Liver (tissue), 8 donors: ENCODE measurements at regions not wholly inside any gene's neighbourhood (a gene's known extent, or its start where the extent isn't known, plus 50 kb on each side); places are given as distances from the start of the nearest gene placed in this dataset.

Source experiments
- DNase-seq: peaks from one replicate; pipeline ENCODE4 v3.0.0-alpha.2; 2017; ENCODE audit warnings: low spot score
- H3K27ac ChIP-seq, 2 donors: one replicate each; pipeline ENCODE4 v1.7.0; 2013; ENCODE audit warnings: inconsistent platforms in 2 of 2, low read length in 2 of 2, control low read depth in 1 of 2, low read depth in 1 of 2, mild to moderate bottlenecking in 1 of 2
- H3K27me3 ChIP-seq, 4 donors: one replicate each; pipeline versions ENCODE4 v1.6.1 to v1.7.0; 2013; ENCODE audit warnings: low read length in 3 of 4, inconsistent platforms in 1 of 4, mild to moderate bottlenecking in 1 of 4, moderate library complexity in 1 of 4; ENCODE audit not compliant: control insufficient read depth in 4 of 4, insufficient read depth in 4 of 4
- H3K36me3 ChIP-seq, 4 donors: one replicate each; pipeline versions ENCODE4 v1.6.1 to v1.7.0; 2013; ENCODE audit warnings: low read length in 3 of 4, mild to moderate bottlenecking in 3 of 4, low read depth in 1 of 4, moderate library complexity in 1 of 4; ENCODE audit not compliant: control insufficient read depth in 4 of 4, insufficient read depth in 3 of 4
- H3K4me1 ChIP-seq, 4 donors: one replicate each; pipeline versions ENCODE4 v1.6.1 to v1.7.0; 2013; ENCODE audit warnings: low read length in 3 of 4, mild to moderate bottlenecking in 3 of 4, moderate library complexity in 1 of 4; ENCODE audit not compliant: control insufficient read depth in 4 of 4, insufficient read depth in 4 of 4
- H3K4me3 ChIP-seq, 3 donors: one replicate each; pipeline versions ENCODE4 v1.6.1 to v1.7.0; 2013; ENCODE audit warnings: low read length in 3 of 3, control low read depth in 1 of 3, low read depth in 1 of 3, mild to moderate bottlenecking in 1 of 3
- H3K9ac ChIP-seq, 2 donors: one replicate each; pipeline ENCODE4 v1.7.0; 2013; ENCODE audit warnings: low read length in 2 of 2, mild to moderate bottlenecking in 2 of 2, moderate library complexity in 2 of 2, control low read depth in 1 of 2, low read depth in 1 of 2
- H3K9me3 ChIP-seq, 4 donors: one replicate each; pipeline versions ENCODE4 v1.6.1 to v1.7.0; 2013; ENCODE audit warnings: low read length in 3 of 4; ENCODE audit not compliant: control insufficient read depth in 4 of 4
- EGR1 ChIP-seq, 2 donors: IDR thresholded peaks; 2 replicates each; pipeline ENCODE4 v1.6.1; 2016 to 2018; ENCODE audit warnings: antibody characterized with exemption in 2 of 2, low read depth in 2 of 2
- FOXA1 ChIP-seq: IDR thresholded peaks from 2 replicates; pipeline ENCODE4 v1.6.1; 2016; ENCODE audit warnings: antibody characterized with exemption
- FOXA2 ChIP-seq: IDR thresholded peaks from 2 replicates; pipeline ENCODE4 v1.6.1; 2016; ENCODE audit warnings: antibody characterized with exemption
- GABPA ChIP-seq, 2 donors: IDR thresholded peaks in 1 of 2; conservative IDR thresholded peaks in 1 of 2; 2 replicates each; pipeline ENCODE4 v1.6.1; 2016; ENCODE audit warnings: antibody characterized with exemption in 2 of 2, mild to moderate bottlenecking in 1 of 2, moderate library complexity in 1 of 2
- HNF4A ChIP-seq, 2 donors: conservative IDR thresholded peaks; 2 replicates each; pipeline ENCODE4 v1.6.1; 2016; ENCODE audit warnings: antibody characterized with exemption in 2 of 2, mild to moderate bottlenecking in 2 of 2
- HNF4G ChIP-seq: IDR thresholded peaks from 2 replicates; pipeline ENCODE4 v1.6.1; 2016; ENCODE audit warnings: antibody characterized with exemption
- JUND ChIP-seq, 2 donors: IDR thresholded peaks; 2 replicates each; pipeline ENCODE4 v1.6.1; 2016; ENCODE audit warnings: antibody characterized with exemption in 2 of 2
- MAX ChIP-seq: IDR thresholded peaks from 2 replicates; pipeline ENCODE4 v1.6.1; 2016; ENCODE audit warnings: antibody characterized with exemption
- NR2F2 ChIP-seq: IDR thresholded peaks from 2 replicates; pipeline ENCODE4 v1.6.1; 2016; ENCODE audit warnings: antibody characterized with exemption
- RAD21 ChIP-seq, 2 donors: IDR thresholded peaks; 2 replicates each; pipeline ENCODE4 v1.6.1; 2016; ENCODE audit warnings: antibody characterized with exemption in 2 of 2, mild to moderate bottlenecking in 2 of 2
- REST ChIP-seq: IDR thresholded peaks from 2 replicates; pipeline ENCODE4 v1.6.1; 2016; ENCODE audit warnings: antibody characterized with exemption, mild to moderate bottlenecking
- RXRA ChIP-seq, 2 donors: IDR thresholded peaks; 2 replicates each; pipeline ENCODE4 v1.6.1; 2017 to 2018; ENCODE audit warnings: antibody characterized with exemption in 2 of 2, mild to moderate bottlenecking in 1 of 2
- SP1 ChIP-seq: IDR thresholded peaks from 2 replicates; pipeline ENCODE4 v1.6.1; 2018; ENCODE audit warnings: antibody characterized with exemption, mild to moderate bottlenecking
- TAF1 ChIP-seq: conservative IDR thresholded peaks from 2 replicates; pipeline ENCODE4 v1.6.1; 2016; ENCODE audit warnings: antibody characterized with exemption, mild to moderate bottlenecking
- whole genome bisulfite sequencing: extraction: QIAGEN DNeasy Blood & Tissue Kit; methylation state at CpG from one replicate; pipeline ENCODE4 v1.1.7; 2013; 5-methylcytosine and 5-hydroxymethylcytosine counted together
- TF ChIP-seq, protein P1 (sequence below): fragments of 150-350 bp; IDR thresholded peaks from 2 replicates; pipeline ENCODE4 v1.5.1; 2017; ENCODE audit warnings: improper control_type of control experiment, low read depth, low read length; ENCODE audit not compliant: missing input control
- TF ChIP-seq, protein P2 (sequence below): IDR thresholded peaks from 2 replicates; pipeline ENCODE4 v1.6.1; 2016; ENCODE audit warnings: antibody characterized with exemption
- TF ChIP-seq, protein P3 (sequence below): IDR thresholded peaks from 2 replicates; pipeline ENCODE4 v1.6.1; 2016; ENCODE audit warnings: antibody characterized with exemption
- donor health status: healthy.
- donor health status: healthy.
- donor health status: healthy.
- donor health status: healthy.
- donor health status: healthy.

DNA sequence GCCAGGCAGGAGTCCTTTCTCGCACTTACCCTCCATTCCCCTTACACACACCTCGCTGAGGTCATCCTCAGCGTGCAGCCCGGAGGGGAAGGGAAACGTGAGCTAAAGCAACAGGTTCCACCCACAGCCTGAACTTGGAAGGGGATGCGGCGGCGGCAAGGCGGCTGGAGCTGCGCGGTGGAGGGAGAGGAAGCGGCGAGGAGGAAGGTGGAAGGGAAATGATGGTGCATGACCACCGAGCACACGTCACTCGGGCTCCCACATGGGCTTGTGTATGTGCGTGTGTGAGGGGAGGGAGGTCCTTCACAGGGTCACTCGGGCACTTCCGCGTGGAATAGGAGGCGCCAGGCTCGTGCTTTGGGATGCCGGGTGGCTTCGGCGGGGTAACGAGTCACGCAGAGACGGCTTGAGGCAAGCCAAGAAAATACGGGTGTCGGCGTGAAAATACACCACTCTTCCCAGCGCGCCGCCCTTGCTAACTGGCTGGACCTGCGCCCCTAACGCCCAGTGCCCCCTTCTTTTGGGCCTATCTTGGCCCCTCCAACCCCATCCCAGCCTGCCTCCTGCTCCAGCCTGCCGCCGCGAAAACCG lies 225.5 kb upstream of the IL12A start:
- WGBS, result 3% methylated on average over 40 of the region's 40 CpGs
- Histone ChIP-seq H3K4me3 (peak overlapping the region; percentile 81 to 89 (median 85)), H3K9ac (peak overlapping the region; percentile 55 to 69), H3K4me1 (peaks cover 0 to 46% (median 27%) of the 10 kb centered on the region in 4 donors), H3K27me3 (no peaks in the 10 kb centered on the region), H3K36me3 (no peaks in the 10 kb centered on the region), H3K9me3 (no peaks in the 10 kb centered on the region), H3K27ac (peak overlapping the region; percentile 88 to 98)
- TF ChIP-seq SP1 (no peak), FOXA2 (no peak), MAX (no peak), NR2F2 (peak; percentile 61), HNF4G (no peak), EGR1 (IDR thresholded peaks at IDR 0.05; ENCODE audit: low read depth in 2 of 2) (no peak), RXRA (IDR thresholded peaks at IDR 0.05) (peak in 1 of 2 donors; percentile 29), RAD21 (IDR thresholded peaks at IDR 0.05) (no peak)
- TF ChIP-seq, protein P1, sequence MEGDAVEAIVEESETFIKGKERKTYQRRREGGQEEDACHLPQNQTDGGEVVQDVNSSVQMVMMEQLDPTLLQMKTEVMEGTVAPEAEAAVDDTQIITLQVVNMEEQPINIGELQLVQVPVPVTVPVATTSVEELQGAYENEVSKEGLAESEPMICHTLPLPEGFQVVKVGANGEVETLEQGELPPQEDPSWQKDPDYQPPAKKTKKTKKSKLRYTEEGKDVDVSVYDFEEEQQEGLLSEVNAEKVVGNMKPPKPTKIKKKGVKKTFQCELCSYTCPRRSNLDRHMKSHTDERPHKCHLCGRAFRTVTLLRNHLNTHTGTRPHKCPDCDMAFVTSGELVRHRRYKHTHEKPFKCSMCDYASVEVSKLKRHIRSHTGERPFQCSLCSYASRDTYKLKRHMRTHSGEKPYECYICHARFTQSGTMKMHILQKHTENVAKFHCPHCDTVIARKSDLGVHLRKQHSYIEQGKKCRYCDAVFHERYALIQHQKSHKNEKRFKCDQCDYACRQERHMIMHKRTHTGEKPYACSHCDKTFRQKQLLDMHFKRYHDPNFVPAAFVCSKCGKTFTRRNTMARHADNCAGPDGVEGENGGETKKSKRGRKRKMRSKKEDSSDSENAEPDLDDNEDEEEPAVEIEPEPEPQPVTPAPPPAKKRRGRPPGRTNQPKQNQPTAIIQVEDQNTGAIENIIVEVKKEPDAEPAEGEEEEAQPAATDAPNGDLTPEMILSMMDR, result no peak
- TF ChIP-seq, protein P2, sequence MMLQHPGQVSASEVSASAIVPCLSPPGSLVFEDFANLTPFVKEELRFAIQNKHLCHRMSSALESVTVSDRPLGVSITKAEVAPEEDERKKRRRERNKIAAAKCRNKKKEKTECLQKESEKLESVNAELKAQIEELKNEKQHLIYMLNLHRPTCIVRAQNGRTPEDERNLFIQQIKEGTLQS, result no peak
- TF ChIP-seq, protein P3, sequence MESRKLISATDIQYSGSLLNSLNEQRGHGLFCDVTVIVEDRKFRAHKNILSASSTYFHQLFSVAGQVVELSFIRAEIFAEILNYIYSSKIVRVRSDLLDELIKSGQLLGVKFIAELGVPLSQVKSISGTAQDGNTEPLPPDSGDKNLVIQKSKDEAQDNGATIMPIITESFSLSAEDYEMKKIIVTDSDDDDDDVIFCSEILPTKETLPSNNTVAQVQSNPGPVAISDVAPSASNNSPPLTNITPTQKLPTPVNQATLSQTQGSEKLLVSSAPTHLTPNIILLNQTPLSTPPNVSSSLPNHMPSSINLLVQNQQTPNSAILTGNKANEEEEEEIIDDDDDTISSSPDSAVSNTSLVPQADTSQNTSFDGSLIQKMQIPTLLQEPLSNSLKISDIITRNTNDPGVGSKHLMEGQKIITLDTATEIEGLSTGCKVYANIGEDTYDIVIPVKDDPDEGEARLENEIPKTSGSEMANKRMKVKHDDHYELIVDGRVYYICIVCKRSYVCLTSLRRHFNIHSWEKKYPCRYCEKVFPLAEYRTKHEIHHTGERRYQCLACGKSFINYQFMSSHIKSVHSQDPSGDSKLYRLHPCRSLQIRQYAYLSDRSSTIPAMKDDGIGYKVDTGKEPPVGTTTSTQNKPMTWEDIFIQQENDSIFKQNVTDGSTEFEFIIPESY, result no peak
- no peak for DNase-seq

- under 1% methylated on average over 80 of the region's 80 CpGs for WGBS
- H3K27ac ChIP-seq, result peak overlapping the region; percentile 88 to 98
- peak overlapping the region in 1 of 2 donors; percentile 69 for H3K9ac ChIP-seq
- no peaks in the 10 kb centered on the region for H3K27me3 ChIP-seq
- H3K9me3 ChIP-seq, result no peaks in the 10 kb centered on the region
- H3K36me3 ChIP-seq, result no peaks in the 10 kb centered on the region
- peak overlapping the region; percentile 81 to 89 (median 85) for H3K4me3 ChIP-seq
- H3K4me1 ChIP-seq, result peaks cover 0 to 46% (median 27%) of the 10 kb centered on the region in 4 donors
- DNase-seq, result peak; percentile 75
- TF ChIP-seq REST (no peak), TAF1 (no peak), HNF4A (conservative IDR thresholded peaks at IDR 0.05) (no peak), JUND (IDR thresholded peaks at IDR 0.05) (no peak), RAD21 (IDR thresholded peaks at IDR 0.05) (peak in 1 of 2 donors; percentile 34), FOXA2 (no peak), NR2F2 (no peak), FOXA1 (no peak), HNF4G (no peak), EGR1 (IDR thresholded peaks at IDR 0.05; ENCODE audit: low read depth in 2 of 2) (no peak), GABPA (IDR thresholded peaks at IDR 0.05 in 1 of 2, conservative IDR thresholded peaks at IDR 0.05 in 1 of 2) (no peak)
- TF ChIP-seq, protein P1, result peak; percentile 37
- TF ChIP-seq, protein P3, result no peak
Observed at GRCh38 chr3:159763602-159764489, 224.8 kb upstream of the IL12A start.
